ENCODE measurements at regions not wholly inside any gene's neighbourhood (a gene's known extent, or its start where the extent isn't known, plus 50 kb on each side); places are given as distances from the start of the nearest gene placed in this dataset.

DNA sequence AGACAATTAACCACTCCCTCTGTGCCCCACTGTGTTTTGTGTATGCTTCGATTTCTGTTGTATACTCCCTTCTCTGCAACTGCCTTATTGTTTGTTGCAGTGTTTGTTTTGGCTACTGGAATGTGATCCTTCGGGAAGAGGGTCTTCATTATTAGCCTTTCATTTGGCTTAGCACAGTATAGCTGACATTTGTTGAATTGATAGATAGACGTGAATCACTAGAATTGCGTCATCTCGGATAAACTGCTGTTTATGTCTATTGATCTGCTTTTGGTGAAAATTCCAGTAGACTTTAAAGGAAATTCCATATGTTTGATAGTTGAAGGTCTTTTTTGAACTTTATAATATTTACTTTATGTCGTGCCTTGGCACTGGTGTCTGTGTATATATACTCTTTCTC, 189.9 kb upstream of the EYA4 start:
- Histone ChIP-seq H3K27ac (ENCODE audit: low read depth, low read length) (no peak overlapping the region), H3K9ac (ENCODE audit: low read length) (no peak overlapping the region), H3K9me3 (ENCODE audit: control insufficient read depth, insufficient read depth, low read depth, low read length) (no peaks in the 10 kb centered on the region), H3K4me3 (ENCODE audit: low read depth, low read length) (no peak overlapping the region), H3K4me1 (ENCODE audit: control insufficient read depth, insufficient read depth, low read length) (peaks cover 12% of the 10 kb centered on the region; the same call in 1 of the 2 replicates), H3K36me3 (ENCODE audit: control insufficient read depth, insufficient read depth, low read length) (no peaks in the 10 kb centered on the region), H3K27me3 (ENCODE audit: control insufficient read depth, insufficient read depth, low read length) (no peaks in the 10 kb centered on the region)

- H3K4me1 ChIP-seq (ENCODE audit: control insufficient read depth, insufficient read depth, low read length): peaks cover 12% of the 10 kb centered on the region; the same call in 1 of the 2 replicates
- H3K27ac ChIP-seq (ENCODE audit: low read depth, low read length): no peak overlapping the region
These were observed 188.7 kb upstream of the EYA4 start for GRCh38 chr6:133052465-133052864.

GRCh38 chr6:133055441-133055966, 185.7 kb upstream of the EYA4 start:
- Histone ChIP-seq H3K36me3 (ENCODE audit: control insufficient read depth, insufficient read depth, low read length) (no peaks in the 10 kb centered on the region), H3K27me3 (ENCODE audit: control insufficient read depth, insufficient read depth, low read length) (no peaks in the 10 kb centered on the region), H3K27ac (ENCODE audit: low read depth, low read length) (no peak overlapping the region), H3K9me3 (ENCODE audit: control insufficient read depth, insufficient read depth, low read depth, low read length) (no peaks in the 10 kb centered on the region), H3K4me3 (ENCODE audit: low read depth, low read length) (no peak overlapping the region), H3K9ac (ENCODE audit: low read length) (no peak overlapping the region), H3K4me1 (ENCODE audit: control insufficient read depth, insufficient read depth, low read length) (peaks cover 12% of the 10 kb centered on the region; the same call in 1 of the 2 replicates)

More at GRCh38 chr6:133052465-133052864, 188.7 kb upstream of the EYA4 start:
- H3K4me3 ChIP-seq (ENCODE audit: low read depth, low read length): no peak overlapping the region
- H3K9ac ChIP-seq (ENCODE audit: low read length): no peak overlapping the region
- no peaks in the 10 kb centered on the region for H3K36me3 ChIP-seq (ENCODE audit: control insufficient read depth, insufficient read depth, low read length)
- H3K27me3 ChIP-seq (ENCODE audit: control insufficient read depth, insufficient read depth, low read length): no peaks in the 10 kb centered on the region
- H3K9me3 ChIP-seq (ENCODE audit: control insufficient read depth, insufficient read depth, low read depth, low read length): no peaks in the 10 kb centered on the region

- Histone ChIP-seq H3K27me3 (ENCODE audit: control insufficient read depth, insufficient read depth, low read length) (no peaks in the 10 kb centered on the region), H3K36me3 (ENCODE audit: control insufficient read depth, insufficient read depth, low read length) (no peaks in the 10 kb centered on the region), H3K4me1 (ENCODE audit: control insufficient read depth, insufficient read depth, low read length) (peaks cover 12% of the 10 kb centered on the region; the same call in 1 of the 2 replicates), H3K4me3 (ENCODE audit: low read depth, low read length) (no peak overlapping the region), H3K27ac (ENCODE audit: low read depth, low read length) (no peak overlapping the region), H3K9ac (ENCODE audit: low read length) (no peak overlapping the region), H3K9me3 (ENCODE audit: control insufficient read depth, insufficient read depth, low read depth, low read length) (no peaks in the 10 kb centered on the region)
These were observed 183.8 kb upstream of the EYA4 start for GRCh38 chr6:133057352-133057751.

GRCh38 chr6:133062077-133062476, 179.1 kb upstream of the EYA4 start:
- no peak overlapping the region for H3K9ac ChIP-seq (ENCODE audit: low read length)
- no peak overlapping the region for H3K4me3 ChIP-seq (ENCODE audit: low read depth, low read length)
- H3K27ac ChIP-seq (ENCODE audit: low read depth, low read length): no peak overlapping the region
- no peaks in the 10 kb centered on the region for H3K27me3 ChIP-seq (ENCODE audit: control insufficient read depth, insufficient read depth, low read length)
- H3K9me3 ChIP-seq (ENCODE audit: control insufficient read depth, insufficient read depth, low read depth, low read length): no peaks in the 10 kb centered on the region
- no peaks in the 10 kb centered on the region for H3K4me1 ChIP-seq (ENCODE audit: control insufficient read depth, insufficient read depth, low read length)
- H3K36me3 ChIP-seq (ENCODE audit: control insufficient read depth, insufficient read depth, low read length): no peaks in the 10 kb centered on the region

DNA sequence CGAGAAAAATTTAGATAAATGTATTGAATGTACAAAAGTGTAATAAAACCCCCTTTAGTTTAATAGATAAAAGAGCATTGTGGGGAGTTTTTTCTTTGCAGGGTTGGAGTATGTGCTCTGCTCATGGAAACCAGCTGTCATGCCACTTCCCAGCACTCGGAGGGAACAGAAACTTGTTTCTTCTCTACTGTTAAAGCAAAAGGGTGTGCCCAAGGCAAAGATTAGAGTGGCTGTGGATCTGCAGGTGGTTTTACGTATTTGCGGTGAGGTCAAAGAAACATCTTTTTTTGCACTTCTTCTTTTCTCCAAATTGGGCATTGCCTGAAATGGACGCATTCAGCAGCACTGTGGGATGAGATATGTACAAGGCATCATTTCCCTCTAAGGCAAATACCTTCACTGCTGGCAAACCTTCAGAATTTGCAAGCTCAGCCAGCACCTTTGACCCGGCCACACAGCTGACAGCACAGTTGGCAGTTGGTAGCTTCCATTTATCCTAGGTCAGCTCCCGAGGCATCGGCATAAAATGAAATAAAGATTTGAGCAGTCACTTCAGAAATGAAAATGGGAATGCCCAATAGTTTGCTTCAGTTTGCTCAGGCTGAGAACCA, 178.4 kb upstream of the EYA4 start:
- no peak overlapping the region for H3K4me3 ChIP-seq (ENCODE audit: low read depth, low read length)

GRCh38 chr6:133067960-133068359, 173.2 kb upstream of the EYA4 start:
- Histone ChIP-seq H3K9me3 (ENCODE audit: control insufficient read depth, insufficient read depth, low read depth, low read length) (no peaks in the 10 kb centered on the region), H3K27me3 (ENCODE audit: control insufficient read depth, insufficient read depth, low read length) (no peaks in the 10 kb centered on the region), H3K27ac (ENCODE audit: low read depth, low read length) (no peak overlapping the region), H3K36me3 (ENCODE audit: control insufficient read depth, insufficient read depth, low read length) (no peaks in the 10 kb centered on the region), H3K9ac (ENCODE audit: low read length) (no peak overlapping the region), H3K4me1 (ENCODE audit: control insufficient read depth, insufficient read depth, low read length) (no peaks in the 10 kb centered on the region), H3K4me3 (ENCODE audit: low read depth, low read length) (no peak overlapping the region)

More for the DNA sequence above, 178.4 kb upstream of the EYA4 start:
- no peaks in the 10 kb centered on the region for H3K27me3 ChIP-seq (ENCODE audit: control insufficient read depth, insufficient read depth, low read length)
- H3K9me3 ChIP-seq (ENCODE audit: control insufficient read depth, insufficient read depth, low read depth, low read length): no peaks in the 10 kb centered on the region
- H3K27ac ChIP-seq (ENCODE audit: low read depth, low read length): no peak overlapping the region
- no peaks in the 10 kb centered on the region for H3K4me1 ChIP-seq (ENCODE audit: control insufficient read depth, insufficient read depth, low read length)
- H3K36me3 ChIP-seq (ENCODE audit: control insufficient read depth, insufficient read depth, low read length): no peaks in the 10 kb centered on the region
- H3K9ac ChIP-seq (ENCODE audit: low read length): no peak overlapping the region

DNA sequence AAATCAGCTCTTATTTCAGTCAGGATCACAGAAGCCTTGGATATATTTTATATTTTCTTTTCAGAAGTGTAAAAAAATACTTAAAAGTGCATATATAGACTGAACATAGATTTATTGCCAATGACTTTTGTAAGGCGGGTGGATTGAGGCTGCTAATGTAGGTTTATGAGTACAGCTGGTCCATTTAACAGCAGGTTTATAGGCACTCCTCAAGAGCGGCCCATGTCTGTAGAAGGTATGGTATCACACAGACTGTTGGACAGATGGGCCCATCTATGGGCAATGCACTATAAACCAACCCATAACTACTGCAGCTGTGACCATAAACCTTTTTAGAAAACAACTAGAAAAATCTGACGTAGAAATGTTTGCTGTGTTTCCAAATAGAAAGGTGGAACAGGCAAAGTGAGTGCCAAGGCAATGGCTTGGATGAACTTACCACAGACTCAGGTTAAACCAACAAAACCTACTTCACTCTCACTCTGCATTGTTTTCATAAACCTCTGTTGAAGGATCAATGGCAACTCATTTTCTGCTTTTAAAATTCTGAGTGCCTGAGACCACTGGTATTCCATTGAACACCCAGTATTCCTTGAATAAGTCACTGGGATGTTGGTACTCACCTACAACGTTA, 170.6 kb upstream of the EYA4 start:
- Histone ChIP-seq H3K27me3 (ENCODE audit: control insufficient read depth, insufficient read depth, low read length) (no peaks in the 10 kb centered on the region), H3K9ac (ENCODE audit: low read length) (no peak overlapping the region), H3K4me1 (ENCODE audit: control insufficient read depth, insufficient read depth, low read length) (no peaks in the 10 kb centered on the region), H3K4me3 (ENCODE audit: low read depth, low read length) (no peak overlapping the region), H3K9me3 (ENCODE audit: control insufficient read depth, insufficient read depth, low read depth, low read length) (no peaks in the 10 kb centered on the region), H3K27ac (ENCODE audit: low read depth, low read length) (no peak overlapping the region), H3K36me3 (ENCODE audit: control insufficient read depth, insufficient read depth, low read length) (no peaks in the 10 kb centered on the region)

DNA sequence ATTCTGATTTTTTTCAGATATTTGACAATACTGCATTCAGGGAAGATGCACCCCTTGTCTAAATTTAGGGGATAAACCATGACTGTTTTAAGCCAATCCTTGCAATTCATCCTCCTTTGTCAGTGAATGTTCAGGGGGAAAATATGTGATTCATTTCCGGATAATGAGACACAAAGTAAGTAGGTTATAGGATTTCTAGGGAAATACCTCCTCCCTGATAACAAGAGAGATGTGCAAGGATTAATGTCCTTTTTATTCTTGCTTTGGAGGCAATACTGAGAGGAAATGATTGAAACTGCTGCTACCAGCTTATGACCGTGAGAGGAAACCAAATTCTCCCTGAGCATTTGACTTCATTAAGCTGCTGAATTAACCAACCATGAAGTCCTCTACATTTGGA, 161.3 kb upstream of the EYA4 start:
- Histone ChIP-seq H3K27me3 (ENCODE audit: control insufficient read depth, insufficient read depth, low read length) (no peaks in the 10 kb centered on the region), H3K27ac (ENCODE audit: low read depth, low read length) (no peak overlapping the region), H3K36me3 (ENCODE audit: control insufficient read depth, insufficient read depth, low read length) (no peaks in the 10 kb centered on the region)

DNA sequence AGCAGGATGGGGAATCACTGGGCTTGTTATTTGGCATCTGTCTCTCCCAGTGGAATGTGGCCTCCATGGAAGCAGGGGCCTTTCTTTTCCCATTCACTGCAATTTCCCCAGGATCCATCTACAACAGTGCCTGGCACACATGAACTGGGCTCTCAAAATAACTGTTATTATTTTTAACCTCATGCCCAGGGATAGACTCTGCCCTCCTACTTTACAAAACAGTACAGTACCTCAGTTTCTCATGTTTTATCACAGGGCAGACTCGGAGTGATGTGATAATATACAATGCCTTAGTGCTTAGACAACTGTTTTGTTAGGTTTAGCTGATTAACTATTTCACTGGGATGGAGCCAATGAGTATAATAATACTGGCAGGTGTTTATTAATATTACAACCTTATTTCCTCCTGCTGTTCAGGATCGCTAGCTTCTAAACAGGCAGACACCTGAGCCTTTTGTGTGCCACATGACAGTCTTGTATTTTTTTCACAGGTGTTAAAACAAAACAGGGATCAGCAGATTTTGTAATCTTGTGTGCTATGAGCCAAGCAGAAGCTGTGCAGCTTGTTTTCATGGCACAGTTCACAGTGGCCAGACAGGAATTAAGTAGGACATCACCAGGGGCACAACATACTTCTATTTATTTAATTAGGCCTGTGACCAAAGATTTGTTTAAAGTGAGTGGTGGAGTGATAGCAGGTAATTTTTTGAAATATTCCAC, 157.7 kb upstream of the EYA4 start:
- Histone ChIP-seq H3K9me3 (ENCODE audit: control insufficient read depth, insufficient read depth, low read depth, low read length) (no peaks in the 10 kb centered on the region), H3K36me3 (ENCODE audit: control insufficient read depth, insufficient read depth, low read length) (no peaks in the 10 kb centered on the region), H3K27ac (ENCODE audit: low read depth, low read length) (no peak overlapping the region), H3K9ac (ENCODE audit: low read length) (no peak overlapping the region), H3K4me1 (ENCODE audit: control insufficient read depth, insufficient read depth, low read length) (no peaks in the 10 kb centered on the region), H3K4me3 (ENCODE audit: low read depth, low read length) (no peak overlapping the region), H3K27me3 (ENCODE audit: control insufficient read depth, insufficient read depth, low read length) (no peaks in the 10 kb centered on the region)

More for the DNA sequence above, 161.3 kb upstream of the EYA4 start:
- no peak overlapping the region for H3K9ac ChIP-seq (ENCODE audit: low read length)
- no peak overlapping the region for H3K4me3 ChIP-seq (ENCODE audit: low read depth, low read length)
- no peaks in the 10 kb centered on the region for H3K4me1 ChIP-seq (ENCODE audit: control insufficient read depth, insufficient read depth, low read length)
- no peaks in the 10 kb centered on the region for H3K9me3 ChIP-seq (ENCODE audit: control insufficient read depth, insufficient read depth, low read depth, low read length)

DNA sequence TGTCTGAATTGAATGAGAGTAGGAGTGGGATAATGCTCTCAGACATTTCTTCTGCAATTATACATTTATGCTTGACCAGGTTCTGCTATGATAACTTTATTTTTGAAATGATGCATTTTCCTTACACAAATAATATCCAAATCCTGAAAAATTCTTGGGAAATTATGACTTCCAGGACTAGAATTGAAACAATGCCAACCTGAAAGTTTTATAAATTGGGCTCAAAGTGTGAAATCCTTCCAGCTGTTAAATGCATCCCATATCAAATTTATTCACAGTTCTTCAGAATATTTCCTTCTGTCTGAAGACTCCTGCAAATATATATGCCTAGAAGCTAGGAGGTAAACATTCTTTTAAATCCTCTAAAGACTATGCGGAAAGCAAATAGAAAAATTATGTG, 155.7 kb upstream of the EYA4 start:
- Histone ChIP-seq H3K36me3 (ENCODE audit: control insufficient read depth, insufficient read depth, low read length) (no peaks in the 10 kb centered on the region), H3K9me3 (ENCODE audit: control insufficient read depth, insufficient read depth, low read depth, low read length) (no peaks in the 10 kb centered on the region), H3K27ac (ENCODE audit: low read depth, low read length) (no peak overlapping the region), H3K4me1 (ENCODE audit: control insufficient read depth, insufficient read depth, low read length) (no peaks in the 10 kb centered on the region), H3K9ac (ENCODE audit: low read length) (no peak overlapping the region), H3K4me3 (ENCODE audit: low read depth, low read length) (no peak overlapping the region), H3K27me3 (ENCODE audit: control insufficient read depth, insufficient read depth, low read length) (no peaks in the 10 kb centered on the region)

Measured in HUES6 (cell line).